Stromal cell of bone marrow (primary cell): ENCODE measurements at regions not wholly inside any gene's neighbourhood (a gene's known extent, or its start where the extent isn't known, plus 50 kb on each side); places are given as distances from the start of the nearest gene placed in this dataset.
"Not testable (repeated sequence)": the region's sequence is repeated elsewhere in the genome, so short reads cannot be mapped to it uniquely, and the experiment has no call there.

Experiments
- DNase-seq: peaks from one replicate; pipeline ENCODE4 v3.0.0-alpha.2; 2012; ENCODE audit warnings: low read depth

GRCh38 chr15:22519213-22519612 is 60.5 kb downstream of the GOLGA6L22 start:
- DNase-seq: not testable (repeated sequence)

- DNase-seq: not testable (repeated sequence)
Observed at GRCh38 chr15:22526537-22526936, 67.8 kb downstream of the GOLGA6L22 start.

GRCh38 chr15:22527016-22527415 is 68.3 kb downstream of the GOLGA6L22 start:
- DNase-seq: not testable (repeated sequence)

GRCh38 chr15:22529200-22529599 is 70.5 kb downstream of the GOLGA6L22 start:
- DNase-seq: not testable (repeated sequence)

GRCh38 chr15:22559701-22560100 is 101.0 kb downstream of the GOLGA6L22 start:
- DNase-seq: not testable (repeated sequence)

- DNase-seq: not testable (repeated sequence)
Observed at GRCh38 chr15:22561716-22562115, 103.0 kb downstream of the GOLGA6L22 start.

GRCh38 chr15:22566510-22566909 is 107.8 kb downstream of the GOLGA6L22 start:
- DNase-seq: not testable (repeated sequence)

GRCh38 chr15:22569486-22569885 is 110.8 kb downstream of the GOLGA6L22 start:
- not testable (repeated sequence) for DNase-seq

GRCh38 chr15:22572152-22572735 is 113.5 kb downstream of the GOLGA6L22 start:
- DNase-seq: not testable (repeated sequence)

- not testable (repeated sequence) for DNase-seq
Observed at GRCh38 chr15:22572792-22573191, 114.1 kb downstream of the GOLGA6L22 start.

- not testable (repeated sequence) for DNase-seq
Observed at GRCh38 chr15:22577828-22578227, 119.1 kb downstream of the GOLGA6L22 start.

- not testable (repeated sequence) for DNase-seq
Observed at GRCh38 chr15:22579213-22579612, 120.5 kb downstream of the GOLGA6L22 start.

- DNase-seq: not testable (repeated sequence)
Observed at GRCh38 chr15:22587391-22587790, 128.7 kb downstream of the GOLGA6L22 start.

GRCh38 chr15:22598552-22598951 is 139.8 kb downstream of the GOLGA6L22 start:
- DNase-seq: not testable (repeated sequence)

GRCh38 chr15:22599526-22600320 is 141.0 kb downstream of the GOLGA6L22 start:
- DNase-seq: not testable (repeated sequence)

GRCh38 chr15:22616976-22617375 is 158.3 kb downstream of the GOLGA6L22 start:
- not testable (repeated sequence) for DNase-seq

GRCh38 chr15:22631789-22632188 is 154.7 kb upstream of the NIPA1 start:
- DNase-seq: not testable (repeated sequence)

- DNase-seq: not testable (repeated sequence)
Observed at GRCh38 chr15:22639983-22640382, 146.5 kb upstream of the NIPA1 start.

GRCh38 chr15:22649458-22649857 is 137.0 kb upstream of the NIPA1 start:
- not testable (repeated sequence) for DNase-seq

- DNase-seq: not testable (repeated sequence)
Observed at GRCh38 chr15:22651179-22651578, 135.3 kb upstream of the NIPA1 start.

GRCh38 chr15:22664294-22665058 is 122.0 kb upstream of the NIPA1 start:
- peak; percentile 17 for DNase-seq

- DNase-seq: peak; percentile 12
Observed at GRCh38 chr15:22665059-22665702, 121.3 kb upstream of the NIPA1 start.
